Heart right ventricle (tissue), 16 donors: ENCODE measurements at regions not wholly inside any gene's neighbourhood (a gene's known extent, or its start where the extent isn't known, plus 50 kb on each side); places are given as distances from the start of the nearest gene placed in this dataset.

Experiments used
- ATAC-seq, 8 donors: fragments of 200-7000 bp; cut with Tn5 transposase; one replicate each; pipeline ENCODE4 v1.9.1; 2020; ENCODE audit warnings: mild to moderate bottlenecking in 8 of 8, moderate library complexity in 8 of 8, moderate number of reproducible peaks in 1 of 8
- DNase-seq, 2 donors: peaks; one replicate each; pipeline ENCODE4 v3.0.0-alpha.2; 2020
- H3K27ac ChIP-seq, 10 donors: fragments of 200-600 bp; sonication (generic) in 2 of 10; one replicate each; pipeline versions ENCODE4 v1.5.0 to v1.8.0; 2020 to 2022; ENCODE audit warnings: mild to moderate bottlenecking in 3 of 10
- H3K27me3 ChIP-seq, 7 donors: fragments of 200-600 bp; one replicate each; pipeline ENCODE4 v1.8.0; 2021 to 2022; ENCODE audit warnings: mild to moderate bottlenecking in 2 of 7
- H3K36me3 ChIP-seq, 9 donors: fragments of 200-600 bp; sonication (generic) in 1 of 9; one replicate each; pipeline versions ENCODE4 v1.5.0 to v1.8.0; 2020 to 2022; ENCODE audit warnings: mild to moderate bottlenecking in 2 of 9
- H3K4me1 ChIP-seq, 9 donors: fragments of 200-600 bp; sonication (generic) in 1 of 9; one replicate each; pipeline versions ENCODE4 v1.5.0 to v1.8.0; 2020 to 2022; ENCODE audit warnings: mild to moderate bottlenecking in 4 of 9
- H3K4me3 ChIP-seq, 10 donors: fragments of 200-600 bp; sonication (generic) in 2 of 10; one replicate each; pipeline versions ENCODE4 v1.5.0 to v1.8.0; 2020 to 2022; ENCODE audit warnings: mild to moderate bottlenecking in 7 of 10, moderate library complexity in 2 of 10
- H3K9me3 ChIP-seq, 11 donors: fragments of 200-600 bp in 10 of 11; sonication (generic) in 2 of 11; one replicate each; pipeline versions ENCODE4 v1.5.0 to v1.8.0; 2013 to 2022; ENCODE audit warnings: mild to moderate bottlenecking in 2 of 11, control low read depth in 1 of 11, moderate library complexity in 1 of 11
- WGBS, 2 donors: extraction: QIAGEN DNeasy Blood & Tissue Kit; methylation state at CpG; one replicate each; pipeline ENCODE4 v1.1.7; 2013; ENCODE audit warnings: inconsistent platforms in 1 of 2; 5-methylcytosine and 5-hydroxymethylcytosine counted together
- intact Hi-C, 10 donors: fragments of 100-400 bp; cut with DNase I; formaldehyde crosslinking; loops; one replicate each; pipeline versions ENCODE4 v1.11.1 to v1.14.2; 2022
- TF ChIP-seq, protein P1 (sequence below), 9 donors: fragments of 200-600 bp; sonication (generic) in 2 of 9; IDR thresholded peaks; one replicate each; pipeline versions ENCODE4 v1.5.0 to v1.8.0; 2021 to 2022; ENCODE audit warnings: antibody characterized with exemption in 9 of 9, mild to moderate bottlenecking in 5 of 9, moderate library complexity in 1 of 9
- donor health status: Arrhythmogenic right ventricular cardiomyopathy.
- donor health status: ischemic (EF 13 %, LVEDD 7.1; RV severe dilation, severe dysfunction).
- donor health status: healthy with polysubstance abuse.
- donor health status: DM: no; HTN: yes; CAD: no.
- donor health status: DM: no; HTN: no; CAD: no.
- donor health status: ischemic (EF 25% LVEDD 6.9; RV normal size, moderate dysfunction).
- donor health status: ischemic (EF 25% LVEDD 5.7; RV mildly dilated, moderate dysfunction).
- donor health status: healthy.
- donor health status: DM: yes; HTN: yes; CAD: no.
- donor health status: Ischemic cardiomyopathy.
- donor health status: ischemic (EF 35%, LVEDD 5.7; RV mildly dilated, moderate dysfunction).
- donor health status: nonischemic (EF 11% LVEDD 7.7; RV severe dilation, severe dysfunction).
- donor health status: DM: yes; HTN: yes; CAD: no.
- donor health status: PGD.
- donor health status: ischemic (EF 29% LVEDD 5.4; RV normal size, mild dysfunction).
- donor health status: nonischemic (EF 23%, LVEDD 6.1; RV moderate dilation, normal function).

GRCh38 chr10:29183301-29183945 is 105.4 kb upstream of the LYZL1 start:
- Histone ChIP-seq H3K27ac (no peak overlapping the region), H3K9me3 (no peaks in the 10 kb centered on the region), H3K4me1 (no peaks in the 10 kb centered on the region), H3K36me3 (no peaks in the 10 kb centered on the region), H3K4me3 (no peak overlapping the region), H3K27me3 (peaks cover 0 to 7% (median 0%) of the 10 kb centered on the region in 7 donors)
- WGBS, 2 donors = 84 to 90% methylated on average over 6 of the region's 6 CpGs
- ATAC-seq (no peak), DNase-seq (no peak)
- TF ChIP-seq, protein P1, sequence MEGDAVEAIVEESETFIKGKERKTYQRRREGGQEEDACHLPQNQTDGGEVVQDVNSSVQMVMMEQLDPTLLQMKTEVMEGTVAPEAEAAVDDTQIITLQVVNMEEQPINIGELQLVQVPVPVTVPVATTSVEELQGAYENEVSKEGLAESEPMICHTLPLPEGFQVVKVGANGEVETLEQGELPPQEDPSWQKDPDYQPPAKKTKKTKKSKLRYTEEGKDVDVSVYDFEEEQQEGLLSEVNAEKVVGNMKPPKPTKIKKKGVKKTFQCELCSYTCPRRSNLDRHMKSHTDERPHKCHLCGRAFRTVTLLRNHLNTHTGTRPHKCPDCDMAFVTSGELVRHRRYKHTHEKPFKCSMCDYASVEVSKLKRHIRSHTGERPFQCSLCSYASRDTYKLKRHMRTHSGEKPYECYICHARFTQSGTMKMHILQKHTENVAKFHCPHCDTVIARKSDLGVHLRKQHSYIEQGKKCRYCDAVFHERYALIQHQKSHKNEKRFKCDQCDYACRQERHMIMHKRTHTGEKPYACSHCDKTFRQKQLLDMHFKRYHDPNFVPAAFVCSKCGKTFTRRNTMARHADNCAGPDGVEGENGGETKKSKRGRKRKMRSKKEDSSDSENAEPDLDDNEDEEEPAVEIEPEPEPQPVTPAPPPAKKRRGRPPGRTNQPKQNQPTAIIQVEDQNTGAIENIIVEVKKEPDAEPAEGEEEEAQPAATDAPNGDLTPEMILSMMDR (IDR thresholded peaks at IDR 0.05) = no peak
- intact Hi-C loops = no loop called here

DNA sequence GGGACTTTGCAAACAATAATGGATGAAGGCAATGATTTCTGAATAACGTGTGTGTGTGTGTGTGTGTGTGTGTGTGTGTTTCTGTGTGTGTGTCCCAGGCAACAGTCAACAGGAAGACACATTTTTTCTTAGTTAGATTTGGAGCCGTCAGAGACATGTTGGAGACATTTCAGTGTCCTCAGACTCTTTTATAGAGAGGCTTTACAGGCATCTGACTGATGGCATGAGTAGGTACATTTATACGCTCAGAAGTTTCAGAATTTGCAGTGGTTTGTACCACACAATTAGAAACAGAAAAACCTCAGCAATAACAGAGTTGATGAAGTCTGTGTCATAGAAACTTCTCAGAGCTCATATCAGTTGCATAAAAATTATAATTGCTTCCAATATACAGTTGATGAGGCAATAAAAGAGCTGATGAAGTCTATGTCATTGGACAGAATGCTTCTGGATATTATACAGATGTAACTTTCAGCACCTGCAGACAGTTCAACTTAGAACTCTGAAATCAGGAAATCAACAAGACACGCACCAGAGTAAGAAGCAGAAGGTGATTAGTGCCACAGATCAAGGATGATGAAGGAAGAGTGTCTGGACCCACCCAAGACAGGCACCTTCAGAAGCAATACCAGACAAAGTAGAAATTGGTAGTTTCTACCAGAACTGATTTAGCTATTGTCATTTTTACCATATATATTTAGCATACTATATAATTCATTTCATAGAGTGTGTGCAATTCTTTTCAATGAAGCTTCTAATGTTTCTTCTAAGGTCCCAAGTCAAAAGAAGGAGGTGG is 104.5 kb upstream of the LYZL1 start:
- H3K9me3 ChIP-seq = no peaks in the 10 kb centered on the region

GRCh38 chr10:29185050-29185449 is 103.8 kb upstream of the LYZL1 start:
- H3K27ac ChIP-seq = no peak overlapping the region
- H3K9me3 ChIP-seq = no peaks in the 10 kb centered on the region
- H3K4me1 ChIP-seq = peaks cover 0 to 5% (median 0%) of the 10 kb centered on the region in 9 donors
- intact Hi-C loops = no loop called here
- TF ChIP-seq, protein P1 (IDR thresholded peaks at IDR 0.05) = no peak
- ATAC-seq (no peak), DNase-seq (no peak)
- no peaks in the 10 kb centered on the region for H3K36me3 ChIP-seq
- no peak overlapping the region for H3K4me3 ChIP-seq
- 88 to 92% methylated on average over 5 of the region's 5 CpGs for WGBS, 2 donors
- peaks cover 0 to 7% (median 0%) of the 10 kb centered on the region in 7 donors for H3K27me3 ChIP-seq

More for the DNA sequence above, 104.5 kb upstream of the LYZL1 start:
- H3K4me3 ChIP-seq = no peak overlapping the region
- WGBS, 2 donors = 68 to 75% methylated on average over 4 of the region's 4 CpGs
- TF ChIP-seq, protein P1 (IDR thresholded peaks at IDR 0.05) = no peak
- intact Hi-C loops = no loop called here
- peaks cover 0 to 7% (median 0%) of the 10 kb centered on the region in 7 donors for H3K27me3 ChIP-seq
- DNase-seq (no peak), ATAC-seq (no peak)
- H3K27ac ChIP-seq = no peak overlapping the region
- peaks cover 0 to 5% (median 0%) of the 10 kb centered on the region in 9 donors for H3K4me1 ChIP-seq
- H3K36me3 ChIP-seq = no peaks in the 10 kb centered on the region

DNA sequence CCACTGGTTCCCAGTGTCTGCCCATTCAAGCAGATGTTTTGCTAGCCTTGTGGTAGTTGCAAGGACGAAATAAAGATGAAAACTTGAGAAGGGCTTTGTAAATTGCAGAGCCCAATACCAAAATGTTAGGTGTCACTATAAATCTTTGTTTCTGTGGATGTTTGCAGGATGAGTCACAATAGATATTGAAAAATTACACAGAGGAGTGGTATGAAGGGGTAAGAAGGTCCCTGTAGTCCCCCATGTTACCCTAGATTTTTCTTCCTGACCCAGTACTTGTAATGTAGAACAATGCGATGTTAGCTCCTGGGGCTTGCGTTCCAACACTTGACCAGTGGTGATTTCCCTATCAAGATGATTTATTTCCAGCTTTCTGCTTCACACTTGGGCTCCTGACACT is 102.6 kb upstream of the LYZL1 start:
- no peaks in the 10 kb centered on the region for H3K36me3 ChIP-seq
- H3K9me3 ChIP-seq = no peaks in the 10 kb centered on the region
- no peak overlapping the region for H3K27ac ChIP-seq
- ATAC-seq (no peak), DNase-seq (no peak)
- peaks cover 0 to 5% (median 0%) of the 10 kb centered on the region in 9 donors for H3K4me1 ChIP-seq
- intact Hi-C loops = no loop called here
- TF ChIP-seq, protein P1 (IDR thresholded peaks at IDR 0.05) = no peak
- H3K27me3 ChIP-seq = peaks cover 0 to 3% (median 0%) of the 10 kb centered on the region in 7 donors
- WGBS, 2 donors = 85 to 86% methylated on average over 3 of the region's 3 CpGs
- no peak overlapping the region for H3K4me3 ChIP-seq
